Neuron (in vitro differentiated cells): ENCODE measurements at regions not wholly inside any gene's neighbourhood (a gene's known extent, or its start where the extent isn't known, plus 50 kb on each side); places are given as distances from the start of the nearest gene placed in this dataset.
"Not testable (repeated sequence)": the region's sequence is repeated elsewhere in the genome, so short reads cannot be mapped to it uniquely, and the experiment has no call there.

ENCODE experiments used
- H2AFZ ChIP-seq: one replicate; pipeline ENCODE4 v1.6.1; 2013; ENCODE audit warnings: low read depth, mild to moderate bottlenecking, inconsistent platforms, low read length, moderate library complexity
- H3K27me3 ChIP-seq: one replicate; pipeline ENCODE4 v1.6.1; 2013; ENCODE audit warnings: low read length; ENCODE audit not compliant: insufficient read depth
- H3K36me3 ChIP-seq: one replicate; pipeline ENCODE4 v1.6.1; 2013; ENCODE audit warnings: low read length; ENCODE audit not compliant: insufficient read depth
- H3K4me1 ChIP-seq: one replicate; pipeline ENCODE4 v1.6.1; 2013; ENCODE audit warnings: low read length; ENCODE audit not compliant: insufficient read depth
- H3K4me3 ChIP-seq: 2 replicates; pipeline ENCODE4 v1.5.1; 2013; ENCODE audit warnings: mild to moderate bottlenecking, low read length, moderate library complexity
- H3K9me3 ChIP-seq: one replicate; pipeline ENCODE4 v1.6.1; 2013; ENCODE audit warnings: low read length

DNA sequence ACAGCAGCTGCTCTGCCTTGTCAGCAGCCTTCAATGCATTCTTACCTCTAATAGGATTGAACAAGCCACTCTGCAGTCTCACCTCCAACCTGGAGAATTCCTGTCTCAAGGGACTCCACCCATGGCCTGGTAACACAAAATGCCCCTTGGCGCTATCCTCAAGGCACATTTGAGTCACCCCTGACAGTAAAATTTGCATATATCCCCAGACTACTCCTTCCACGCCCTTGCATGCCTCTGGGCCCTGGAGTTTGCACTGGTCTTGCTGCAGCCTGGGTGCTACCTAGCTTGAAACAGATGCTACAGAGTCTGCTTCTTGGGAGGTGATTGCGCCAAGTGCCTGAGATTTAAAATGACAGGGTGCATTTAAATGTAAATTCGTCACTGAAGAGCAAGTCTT lies 391.4 kb upstream of the MAF start:
- no peak overlapping the region for H2AFZ ChIP-seq
- H3K9me3 ChIP-seq = no peaks in the 10 kb centered on the region
- no peaks in the 10 kb centered on the region for H3K36me3 ChIP-seq
- peaks cover 15% of the 10 kb centered on the region for H3K4me1 ChIP-seq
- no peak overlapping the region for H3K4me3 ChIP-seq
- H3K27me3 ChIP-seq = no peaks in the 10 kb centered on the region

- H3K36me3 ChIP-seq = no peaks in the 10 kb centered on the region
- H3K27me3 ChIP-seq = no peaks in the 10 kb centered on the region
- H2AFZ ChIP-seq = no peak overlapping the region
- H3K4me1 ChIP-seq = peaks cover 3% of the 10 kb centered on the region
- H3K4me3 ChIP-seq = no peak overlapping the region
- no peaks in the 10 kb centered on the region for H3K9me3 ChIP-seq
These were observed 388.2 kb upstream of the MAF start for GRCh38 chr16:79988721-79989220.

- no peak overlapping the region for H2AFZ ChIP-seq
- H3K27me3 ChIP-seq = no peaks in the 10 kb centered on the region
- no peaks in the 10 kb centered on the region for H3K9me3 ChIP-seq
- no peaks in the 10 kb centered on the region for H3K36me3 ChIP-seq
- H3K4me1 ChIP-seq = no peaks in the 10 kb centered on the region
- H3K4me3 ChIP-seq = no peak overlapping the region
These were observed 387.6 kb upstream of the MAF start for GRCh38 chr16:79988089-79988488.

DNA sequence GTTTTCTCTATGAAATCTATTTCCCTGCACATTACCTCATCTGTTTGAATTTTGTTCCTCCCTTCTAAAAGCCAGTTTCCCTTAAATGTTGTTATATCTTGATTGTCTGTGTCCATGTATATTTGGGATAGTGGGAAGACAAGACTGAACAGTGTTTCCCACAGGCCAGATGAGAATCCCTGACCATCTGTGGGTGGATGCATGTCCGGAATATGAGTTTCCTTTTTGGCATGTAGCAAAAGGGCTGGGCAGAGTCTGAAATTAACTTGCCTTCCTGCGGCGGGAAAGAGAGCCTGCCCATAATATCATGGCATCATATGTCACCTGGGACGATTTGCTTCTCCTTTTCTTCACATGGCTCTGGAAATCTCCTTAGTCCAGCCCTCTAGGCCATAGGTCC lies 385.8 kb upstream of the MAF start:
- H3K36me3 ChIP-seq = no peaks in the 10 kb centered on the region
- H3K27me3 ChIP-seq = no peaks in the 10 kb centered on the region
- no peak overlapping the region for H2AFZ ChIP-seq
- no peak overlapping the region for H3K4me3 ChIP-seq
- H3K4me1 ChIP-seq = peaks cover 10% of the 10 kb centered on the region
- H3K9me3 ChIP-seq = no peaks in the 10 kb centered on the region

DNA sequence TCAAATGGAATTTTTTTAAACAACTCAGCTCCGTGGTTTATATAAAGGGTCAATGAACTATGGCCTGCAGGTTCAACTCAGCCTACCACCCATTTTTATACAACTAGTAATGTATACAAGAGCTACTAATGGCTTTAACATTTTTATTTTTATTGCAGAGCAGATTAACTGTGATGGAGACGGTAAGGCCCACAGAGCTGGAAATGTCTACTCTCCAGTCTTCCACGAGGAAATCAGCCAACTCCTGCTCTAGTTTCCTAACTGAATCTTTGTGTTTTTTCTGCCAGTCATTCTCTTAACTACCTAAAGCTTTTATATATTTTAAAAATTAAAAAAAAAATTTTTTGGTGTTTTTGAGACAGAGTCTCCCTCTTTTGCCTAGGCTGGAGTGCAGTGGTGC lies 385.1 kb upstream of the MAF start:
- no peaks in the 10 kb centered on the region for H3K9me3 ChIP-seq
- H3K4me1 ChIP-seq = peaks cover 16% of the 10 kb centered on the region
- no peaks in the 10 kb centered on the region for H3K36me3 ChIP-seq
- H3K4me3 ChIP-seq = no peak overlapping the region
- no peaks in the 10 kb centered on the region for H3K27me3 ChIP-seq
- H2AFZ ChIP-seq = no peak overlapping the region

GRCh38 chr16:79984149-79984548 lies 383.6 kb upstream of the MAF start:
- not testable (repeated sequence) for H3K36me3 ChIP-seq, H3K9me3 ChIP-seq, H2AFZ ChIP-seq, H3K4me3 ChIP-seq, H3K27me3 ChIP-seq
- peaks cover 18% of the 10 kb centered on the region for H3K4me1 ChIP-seq

- peaks cover 6% of the 10 kb centered on the region for H3K27me3 ChIP-seq
- no peak overlapping the region for H2AFZ ChIP-seq
- H3K9me3 ChIP-seq = no peaks in the 10 kb centered on the region
- H3K36me3 ChIP-seq = no peaks in the 10 kb centered on the region
- H3K4me3 ChIP-seq = no peak overlapping the region
- peaks cover 18% of the 10 kb centered on the region for H3K4me1 ChIP-seq
These were observed 382.3 kb upstream of the MAF start for GRCh38 chr16:79982862-79983261.

GRCh38 chr16:79982361-79982760 lies 381.8 kb upstream of the MAF start:
- no peak overlapping the region for H2AFZ ChIP-seq
- H3K4me3 ChIP-seq = no peak overlapping the region
- H3K36me3 ChIP-seq = no peaks in the 10 kb centered on the region
- H3K4me1 ChIP-seq = peaks cover 18% of the 10 kb centered on the region
- no peaks in the 10 kb centered on the region for H3K9me3 ChIP-seq
- peaks cover 6% of the 10 kb centered on the region for H3K27me3 ChIP-seq

DNA sequence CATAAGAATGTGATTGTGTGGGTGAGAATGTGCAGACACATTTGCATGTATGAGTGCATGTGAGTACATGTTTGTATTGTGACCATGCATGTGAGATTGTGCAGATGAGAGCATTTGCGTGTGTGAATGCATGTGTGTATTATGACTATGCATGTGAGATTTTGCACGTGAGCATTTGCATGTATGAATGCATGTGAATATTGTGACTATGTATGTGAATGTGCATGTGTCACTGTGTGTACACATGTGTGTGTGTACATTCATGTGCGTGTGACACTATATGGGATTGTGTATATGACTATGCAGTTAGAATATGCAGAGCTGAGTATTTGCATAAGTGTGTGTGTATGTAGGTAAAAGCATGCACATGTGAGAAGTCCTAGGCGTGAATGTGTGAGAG lies 381.3 kb upstream of the MAF start:
- Histone ChIP-seq H2AFZ (no peak overlapping the region), H3K4me1 (peaks cover 18% of the 10 kb centered on the region), H3K36me3 (no peaks in the 10 kb centered on the region), H3K27me3 (peaks cover 10% of the 10 kb centered on the region), H3K9me3 (no peaks in the 10 kb centered on the region), H3K4me3 (no peak overlapping the region)

DNA sequence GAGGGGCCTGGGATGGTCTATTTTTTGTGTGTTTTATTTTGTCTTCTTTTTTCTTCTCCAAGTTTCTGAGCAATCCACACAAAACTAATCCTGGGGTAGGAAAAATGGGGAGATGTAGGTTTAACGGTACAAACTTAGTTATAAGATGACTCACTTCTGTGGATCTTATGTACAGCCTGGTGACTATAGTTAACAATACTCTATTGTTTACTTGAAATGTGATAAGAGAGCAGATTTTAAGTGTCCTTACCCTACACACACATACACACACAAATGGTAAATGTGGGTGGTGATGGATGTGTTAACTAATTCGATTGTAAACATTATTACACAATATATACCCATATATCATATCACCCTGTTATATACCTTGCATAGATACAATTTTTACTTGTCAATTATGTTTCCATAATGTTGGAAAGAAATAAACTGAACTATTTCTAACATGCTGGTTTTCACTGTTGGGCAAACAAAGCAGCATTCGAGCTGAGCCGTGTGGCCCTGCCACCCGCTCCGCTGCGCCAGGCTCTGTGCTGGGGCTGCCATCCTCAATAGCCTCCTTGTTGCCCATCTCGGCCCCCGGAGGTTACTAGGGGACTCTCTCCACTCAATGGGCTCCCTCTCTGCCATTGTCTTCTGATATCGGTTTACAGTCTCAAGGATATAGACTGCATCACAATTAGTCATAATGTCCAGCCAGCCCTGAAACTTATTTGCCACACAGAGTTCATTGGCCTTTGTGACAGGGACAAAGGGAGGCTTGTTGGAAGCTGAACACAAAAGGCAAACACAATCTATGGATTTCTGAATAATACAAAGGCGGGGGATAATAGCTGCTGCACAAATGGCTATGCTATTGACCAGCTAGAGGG lies 380.3 kb upstream of the MAF start:
- no peak overlapping the region for H3K4me3 ChIP-seq
- peaks cover 11% of the 10 kb centered on the region for H3K27me3 ChIP-seq
- peaks cover 18% of the 10 kb centered on the region for H3K4me1 ChIP-seq
- no peak overlapping the region for H2AFZ ChIP-seq
- H3K9me3 ChIP-seq = no peaks in the 10 kb centered on the region
- H3K36me3 ChIP-seq = no peaks in the 10 kb centered on the region

DNA sequence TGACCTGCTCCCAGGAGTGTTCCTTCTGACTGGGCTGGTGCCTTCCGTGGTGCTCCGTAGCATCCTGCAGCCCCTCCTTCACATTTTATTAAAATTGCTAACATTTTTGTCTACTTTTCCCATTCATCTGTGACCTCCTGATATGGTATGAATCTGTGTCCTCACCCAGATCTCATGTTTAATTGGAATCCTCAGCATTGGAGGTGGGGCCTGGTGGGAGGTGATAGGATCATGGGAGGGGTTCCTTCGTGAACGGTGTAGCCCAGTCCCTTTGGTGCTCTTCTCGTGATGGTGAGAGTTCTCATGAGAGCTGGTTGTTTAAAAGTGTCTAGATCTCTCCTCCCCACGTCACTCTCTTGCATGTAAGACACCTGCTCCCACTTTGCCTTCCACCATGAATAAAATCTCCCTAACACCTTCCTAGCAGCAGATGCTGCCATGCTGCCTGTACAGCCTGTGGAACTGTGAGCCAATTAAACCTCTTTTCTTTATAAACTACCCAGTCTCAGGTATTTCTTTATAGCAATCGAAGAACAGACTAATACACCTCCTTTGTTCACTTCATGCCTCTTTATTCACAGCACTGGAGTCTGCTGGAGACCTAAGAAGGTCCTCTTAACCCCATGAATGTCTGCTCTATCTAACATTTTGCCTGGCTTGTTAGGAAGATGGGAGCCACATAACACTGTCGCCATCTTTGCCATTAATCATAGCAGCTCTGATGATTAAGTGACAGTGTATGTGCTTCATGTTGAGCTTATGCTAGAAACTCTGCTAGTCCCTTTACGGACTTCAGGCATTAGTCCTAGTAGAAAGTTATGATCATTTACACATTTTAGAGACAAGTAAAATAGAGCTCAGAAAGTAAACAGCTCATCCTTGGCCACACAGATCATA lies 377.7 kb upstream of the MAF start:
- Histone ChIP-seq H3K4me3 (no peak overlapping the region), H3K36me3 (no peaks in the 10 kb centered on the region), H3K27me3 (peaks cover 11% of the 10 kb centered on the region), H2AFZ (no peak overlapping the region), H3K9me3 (no peaks in the 10 kb centered on the region), H3K4me1 (peaks cover 18% of the 10 kb centered on the region)

DNA sequence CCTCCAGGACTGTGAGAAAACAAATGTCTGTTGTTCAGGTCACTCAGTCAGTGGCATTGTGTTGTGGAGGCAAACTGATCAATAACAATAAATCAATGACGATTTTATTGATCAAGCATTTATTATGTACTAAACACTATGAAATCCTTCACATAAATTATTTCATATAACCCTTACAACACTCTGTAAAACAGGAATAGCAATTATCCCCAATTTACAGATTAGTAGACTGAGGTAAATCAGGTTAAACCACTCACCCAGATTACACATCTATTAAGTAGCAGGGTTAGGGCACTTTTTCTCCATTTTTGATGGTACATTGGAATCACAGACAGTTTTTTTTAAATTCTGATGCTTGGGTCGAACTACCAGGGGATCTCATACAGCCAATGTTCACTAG lies 372.8 kb upstream of the MAF start:
- H3K4me3 ChIP-seq = no peak overlapping the region
- no peaks in the 10 kb centered on the region for H3K4me1 ChIP-seq
- peaks cover 6% of the 10 kb centered on the region for H3K27me3 ChIP-seq
- H3K9me3 ChIP-seq = no peaks in the 10 kb centered on the region
- H2AFZ ChIP-seq = no peak overlapping the region
- H3K36me3 ChIP-seq = no peaks in the 10 kb centered on the region

- Histone ChIP-seq H3K27me3 (peaks cover 6% of the 10 kb centered on the region), H3K36me3 (no peaks in the 10 kb centered on the region), H2AFZ (no peak overlapping the region), H3K4me1 (no peaks in the 10 kb centered on the region), H3K9me3 (no peaks in the 10 kb centered on the region), H3K4me3 (no peak overlapping the region)
These were observed 371.6 kb upstream of the MAF start for GRCh38 chr16:79972053-79972704.
